ENCODE measurements at regions not wholly inside any gene's neighbourhood (a gene's known extent, or its start where the extent isn't known, plus 50 kb on each side); places are given as distances from the start of the nearest gene placed in this dataset.

- DNase-seq: no peak
- no peak overlapping the region for H3K4me3 ChIP-seq
- H3K9me3 ChIP-seq: peaks cover 0 to 33% (median 4%) of the 10 kb centered on the region in 8 donors
- no peak for TF ChIP-seq CTCF (IDR thresholded peaks at IDR 0.05 in 8 of 11, conservative IDR thresholded peaks at IDR 0.05 in 3 of 11)
- no peak for TF ChIP-seq POLR2AphosphoS5 (IDR thresholded peaks at IDR 0.05)
- TF ChIP-seq POLR2A (IDR thresholded peaks at IDR 0.05): no peak
- WGBS, 5 donors: 91 to 100% (median 97%) methylated on average over 1 of the region's 1 CpG
- no peak overlapping the region for H3K27ac ChIP-seq
- intact Hi-C loops (cut with DNase I; ENCODE audit: low total_unique reads): no loop called here
- H3K4me1 ChIP-seq: no peaks in the 10 kb centered on the region
- no peaks in the 10 kb centered on the region for H3K36me3 ChIP-seq
- H3K27me3 ChIP-seq (replicated peaks in 1 of 7): no peaks in the 10 kb centered on the region
Observed at GRCh38 chr14:42172304-42172703, 565.6 kb downstream of the LRFN5 start.

- H3K27ac ChIP-seq: no peak overlapping the region
- intact Hi-C loops (cut with DNase I; ENCODE audit: low total_unique reads): no loop called here
- no peaks in the 10 kb centered on the region for H3K4me1 ChIP-seq
- H3K9me3 ChIP-seq: peaks cover 0 to 20% (median 1%) of the 10 kb centered on the region in 8 donors
- TF ChIP-seq POLR2A (IDR thresholded peaks at IDR 0.05) (no peak), POLR2AphosphoS5 (IDR thresholded peaks at IDR 0.05) (no peak), CTCF (IDR thresholded peaks at IDR 0.05 in 8 of 11, conservative IDR thresholded peaks at IDR 0.05 in 3 of 11) (no peak)
- no peak for DNase-seq
- H3K4me3 ChIP-seq: no peak overlapping the region
- H3K36me3 ChIP-seq: no peaks in the 10 kb centered on the region
- no peaks in the 10 kb centered on the region for H3K27me3 ChIP-seq (replicated peaks in 1 of 7)
- WGBS, 5 donors: 75 to 100% (median 80%) methylated on average over 1 to 2 of the region's 2 CpGs
Observed at GRCh38 chr14:42163136-42163535, 556.5 kb downstream of the LRFN5 start.

GRCh38 chr14:42159138-42159537, 552.5 kb downstream of the LRFN5 start:
- 87 to 97% (median 92%) methylated on average over 2 of the region's 2 CpGs for WGBS, 5 donors
- H3K4me1 ChIP-seq: no peaks in the 10 kb centered on the region
- no peaks in the 10 kb centered on the region for H3K9me3 ChIP-seq
- no peak overlapping the region for H3K27ac ChIP-seq
- H3K27me3 ChIP-seq (replicated peaks in 1 of 7): no peaks in the 10 kb centered on the region
- no peaks in the 10 kb centered on the region for H3K36me3 ChIP-seq
- TF ChIP-seq POLR2A (IDR thresholded peaks at IDR 0.05): no peak
- TF ChIP-seq POLR2AphosphoS5 (IDR thresholded peaks at IDR 0.05): no peak
- TF ChIP-seq CTCF (IDR thresholded peaks at IDR 0.05 in 8 of 11, conservative IDR thresholded peaks at IDR 0.05 in 3 of 11): no peak
- DNase-seq: no peak
- intact Hi-C loops (cut with DNase I; ENCODE audit: low total_unique reads): no loop called here
- H3K4me3 ChIP-seq: no peak overlapping the region

DNA sequence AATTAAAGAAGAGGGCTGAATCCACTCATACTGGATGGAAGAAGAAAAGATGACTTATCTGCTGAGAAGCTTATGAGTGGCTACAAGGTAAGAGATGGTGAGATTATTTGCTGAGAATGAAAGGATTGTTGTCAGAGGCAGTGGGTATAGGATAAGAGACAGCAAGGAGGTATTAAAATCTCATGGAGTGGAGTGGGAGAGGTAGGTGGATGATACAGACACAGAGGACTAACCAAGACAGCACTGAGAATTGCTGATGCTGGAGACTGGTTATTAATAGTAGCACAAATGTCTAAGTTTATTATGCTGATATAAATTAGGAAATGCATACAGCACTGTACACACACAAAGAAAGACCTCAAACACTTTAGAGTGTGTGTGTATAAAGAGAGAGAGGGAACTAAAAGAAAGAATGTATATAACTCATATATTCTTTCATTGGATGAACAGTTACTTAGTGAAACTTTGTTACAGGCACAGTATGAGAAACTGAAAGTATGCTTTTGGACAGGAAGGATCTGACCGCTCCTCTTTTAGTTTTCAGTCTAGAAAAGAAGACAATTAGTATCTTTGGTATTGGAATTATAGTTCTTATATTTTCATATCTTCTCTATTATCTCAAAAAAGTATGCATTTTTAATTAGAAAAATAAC, 543.1 kb downstream of the LRFN5 start:
- Histone ChIP-seq H3K9me3 (peaks cover 0 to 4% (median 0%) of the 10 kb centered on the region in 8 donors), H3K4me1 (no peaks in the 10 kb centered on the region), H3K36me3 (no peaks in the 10 kb centered on the region), H3K27me3 (replicated peaks in 1 of 7) (no peaks in the 10 kb centered on the region), H3K4me3 (no peak overlapping the region), H3K27ac (no peak overlapping the region)
- WGBS, 5 donors: 53 to 77% (median 72%) methylated on average over 1 of the region's 1 CpG
- DNase-seq: no peak
- TF ChIP-seq CTCF (IDR thresholded peaks at IDR 0.05 in 8 of 11, conservative IDR thresholded peaks at IDR 0.05 in 3 of 11): no peak
- no peak for TF ChIP-seq POLR2A (IDR thresholded peaks at IDR 0.05)
- TF ChIP-seq POLR2AphosphoS5 (IDR thresholded peaks at IDR 0.05): no peak
- intact Hi-C loops (cut with DNase I; ENCODE audit: low total_unique reads): no loop called here

All from spleen (tissue), 11 donors.